ENCODE measurements at regions not wholly inside any gene's neighbourhood (a gene's known extent, or its start where the extent isn't known, plus 50 kb on each side); places are given as distances from the start of the nearest gene placed in this dataset.

DNA sequence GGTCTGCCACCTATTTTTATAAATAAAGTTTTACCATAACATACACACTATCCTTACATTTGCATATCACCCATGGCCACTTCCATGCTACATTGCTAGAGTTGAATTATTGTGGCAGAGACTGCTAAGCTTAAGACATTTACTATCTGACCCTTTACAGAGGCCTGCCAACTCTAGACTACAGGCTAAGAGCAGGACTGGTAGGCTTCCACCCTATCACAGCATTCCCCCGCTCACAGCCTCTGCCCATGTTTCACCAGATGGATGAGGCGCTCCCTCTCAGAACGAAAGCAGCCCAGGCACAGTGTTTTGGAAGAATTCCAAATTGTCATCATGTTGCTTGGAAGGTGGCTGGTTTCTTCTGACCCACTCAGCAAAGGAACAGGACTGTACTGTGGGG is 91.7 kb upstream of the SLC35G4 start:
- TF ChIP-seq, protein P1, sequence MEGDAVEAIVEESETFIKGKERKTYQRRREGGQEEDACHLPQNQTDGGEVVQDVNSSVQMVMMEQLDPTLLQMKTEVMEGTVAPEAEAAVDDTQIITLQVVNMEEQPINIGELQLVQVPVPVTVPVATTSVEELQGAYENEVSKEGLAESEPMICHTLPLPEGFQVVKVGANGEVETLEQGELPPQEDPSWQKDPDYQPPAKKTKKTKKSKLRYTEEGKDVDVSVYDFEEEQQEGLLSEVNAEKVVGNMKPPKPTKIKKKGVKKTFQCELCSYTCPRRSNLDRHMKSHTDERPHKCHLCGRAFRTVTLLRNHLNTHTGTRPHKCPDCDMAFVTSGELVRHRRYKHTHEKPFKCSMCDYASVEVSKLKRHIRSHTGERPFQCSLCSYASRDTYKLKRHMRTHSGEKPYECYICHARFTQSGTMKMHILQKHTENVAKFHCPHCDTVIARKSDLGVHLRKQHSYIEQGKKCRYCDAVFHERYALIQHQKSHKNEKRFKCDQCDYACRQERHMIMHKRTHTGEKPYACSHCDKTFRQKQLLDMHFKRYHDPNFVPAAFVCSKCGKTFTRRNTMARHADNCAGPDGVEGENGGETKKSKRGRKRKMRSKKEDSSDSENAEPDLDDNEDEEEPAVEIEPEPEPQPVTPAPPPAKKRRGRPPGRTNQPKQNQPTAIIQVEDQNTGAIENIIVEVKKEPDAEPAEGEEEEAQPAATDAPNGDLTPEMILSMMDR (IDR thresholded peaks at IDR 0.05) = no peak
- TF ChIP-seq EP300 (IDR thresholded peaks at IDR 0.05) (no peak), POLR2A (IDR thresholded peaks at IDR 0.05) (no peak)
